K562 (cell line): ENCODE measurements at regions not wholly inside any gene's neighbourhood (a gene's known extent, or its start where the extent isn't known, plus 50 kb on each side); places are given as distances from the start of the nearest gene placed in this dataset.

Source experiments
- CHD4 ChIP-seq: fragments of 200-600 bp; sonication (generic); IDR thresholded peaks from 3 replicates; pipeline ENCODE4 v1.6.1; 2012; ENCODE audit warnings: low read depth, mild to moderate bottlenecking, mixed read lengths, low read length, inconsistent platforms; ENCODE audit not compliant: insufficient read depth, insufficient replicate concordance, poor library complexity, severe bottlenecking
- IRF2 ChIP-seq: sonication (generic); formaldehyde crosslinking; IDR thresholded peaks from 2 replicates; pipeline ENCODE4 v1.8.1; 2022; ENCODE audit warnings: mild to moderate bottlenecking, missing genetic modification reagents

GRCh38 chr7:51778121-51778520, 461.5 kb upstream of the COBL start:
- TF ChIP-seq IRF2 (CRISPR knock-in tag) (no peak), CHD4 (no peak)
